Smooth muscle cell (in vitro differentiated cells): ENCODE measurements at regions not wholly inside any gene's neighbourhood (a gene's known extent, or its start where the extent isn't known, plus 50 kb on each side); places are given as distances from the start of the nearest gene placed in this dataset.

Experiments used
- DNase-seq: peaks from one replicate; lab custom pipeline; 2025; ENCODE audit not compliant: unreplicated experiment; lab: John Stamatoyannopoulos, UW
- H2AFZ ChIP-seq: fragments of 200-600 bp; sonication (generic); 2 replicates; pipeline ENCODE4 v1.6.0; 2016; ENCODE audit warnings: antibody characterized with exemption, low read depth, mild to moderate bottlenecking
- H3F3A ChIP-seq: fragments of 200-600 bp; sonication (generic); 2 replicates; pipeline ENCODE4 v1.6.0; 2017; ENCODE audit warnings: antibody characterized with exemption, low read depth
- H3K27ac ChIP-seq: fragments of 200-600 bp; sonication (generic); 2 replicates; pipeline ENCODE4 v1.5.1; 2016; ENCODE audit warnings: low read depth, mild to moderate bottlenecking
- H3K27me3 ChIP-seq: fragments of 200-600 bp; sonication (generic); 2 replicates; pipeline ENCODE4 v1.6.1; 2016; ENCODE audit warnings: low read depth, mild to moderate bottlenecking
- H3K36me3 ChIP-seq: fragments of 200-600 bp; sonication (generic); 2 replicates; pipeline ENCODE4 v1.5.1; 2016; ENCODE audit warnings: low read depth
- H3K4me1 ChIP-seq: fragments of 200-600 bp; sonication (generic); 2 replicates; pipeline ENCODE4 v1.5.1; 2016; ENCODE audit warnings: low read depth
- H3K4me2 ChIP-seq: fragments of 200-600 bp; sonication (generic); 2 replicates; pipeline ENCODE4 v1.6.0; 2016; ENCODE audit warnings: mild to moderate bottlenecking
- H3K4me3 ChIP-seq: fragments of 200-600 bp; sonication (generic); 2 replicates; pipeline ENCODE4 v1.5.1; 2016; ENCODE audit warnings: mild to moderate bottlenecking
- H3K79me2 ChIP-seq: fragments of 200-600 bp; sonication (generic); 2 replicates; pipeline ENCODE4 v1.6.0; 2016; ENCODE audit warnings: low read depth, mild to moderate bottlenecking
- H3K9ac ChIP-seq: fragments of 200-600 bp; sonication (generic); 2 replicates; pipeline ENCODE4 v1.6.0; 2016; ENCODE audit warnings: low read depth
- H3K9me3 ChIP-seq: fragments of 200-600 bp; sonication (generic); replicated peaks from 2 replicates; pipeline ENCODE4 v1.5.1; 2016; ENCODE audit warnings: low read depth
- H4K20me1 ChIP-seq: fragments of 200-600 bp; sonication (generic); 2 replicates; pipeline ENCODE4 v1.6.0; 2016; ENCODE audit warnings: low read depth
- CTCF ChIP-seq: fragments of 200-600 bp; sonication (generic); IDR thresholded peaks from 2 replicates; pipeline ENCODE4 v1.5.1; 2017; ENCODE audit warnings: borderline replicate concordance, mild to moderate bottlenecking, antibody characterized with exemption; ENCODE audit not compliant: insufficient read depth, poor library complexity, severe bottlenecking
- WGBS: methylation state at CpG from one replicate; pipeline ENCODE4 v1.1.7; 2016; ENCODE audit warnings: low lambda C conversion rate; 5-methylcytosine and 5-hydroxymethylcytosine counted together

DNA sequence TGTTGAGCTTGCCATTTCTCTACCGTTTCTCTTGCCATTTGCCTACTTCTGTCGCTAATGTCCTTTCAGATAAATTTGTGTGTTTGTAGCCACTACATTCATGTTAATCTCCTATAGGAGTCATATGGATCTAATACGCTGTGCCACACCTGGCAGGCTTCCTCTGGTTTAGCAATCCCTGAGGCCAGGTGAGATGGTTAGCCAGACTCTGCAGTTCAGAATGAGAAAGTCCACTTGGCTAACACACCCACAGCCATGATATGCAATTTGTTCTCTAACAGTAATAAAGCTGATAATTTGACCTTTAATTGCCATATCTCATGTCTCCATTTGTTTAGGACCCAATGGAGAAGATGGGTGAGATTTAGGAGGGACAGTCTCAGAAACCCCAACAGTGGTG lies 1261.6 kb upstream of the TMEM132C start:
- no peaks in the 10 kb centered on the region for H3F3A ChIP-seq
- no peaks in the 10 kb centered on the region for H3K4me1 ChIP-seq
- no peak overlapping the region for H3K4me3 ChIP-seq
- TF ChIP-seq CTCF, result no peak
- H2AFZ ChIP-seq, result no peak overlapping the region
- H3K27me3 ChIP-seq, result no peaks in the 10 kb centered on the region
- no peaks in the 10 kb centered on the region for H3K9me3 ChIP-seq
- WGBS, result 98% methylated on average over 3 of the region's 3 CpGs
- H3K4me2 ChIP-seq, result no peak overlapping the region
- H3K79me2 ChIP-seq, result no peaks in the 10 kb centered on the region
- H3K9ac ChIP-seq, result no peak overlapping the region
- no peak overlapping the region for H3K27ac ChIP-seq
- DNase-seq, result no peak
- no peaks in the 10 kb centered on the region for H3K36me3 ChIP-seq
- no peaks in the 10 kb centered on the region for H4K20me1 ChIP-seq

DNA sequence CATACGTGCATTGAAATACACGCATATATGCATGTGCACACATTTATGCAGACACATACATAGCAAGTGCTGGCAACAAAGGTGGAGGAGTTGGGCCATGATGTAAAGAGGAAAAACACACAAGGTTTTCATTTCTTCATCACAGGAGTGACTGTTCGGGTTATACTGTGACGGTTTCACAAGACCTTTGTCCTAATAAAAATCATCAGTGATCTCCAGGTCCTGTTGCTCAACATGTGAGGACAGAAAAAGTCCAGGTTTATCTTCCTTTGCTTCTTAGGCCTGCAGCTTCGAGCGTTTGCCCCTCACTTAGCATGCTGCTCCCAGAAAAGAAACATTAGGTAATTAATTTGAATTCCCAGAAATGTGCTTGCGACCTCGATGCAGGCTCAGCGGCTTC lies 1260.0 kb upstream of the TMEM132C start:
- H2AFZ ChIP-seq, result no peak overlapping the region
- H3K36me3 ChIP-seq, result no peaks in the 10 kb centered on the region
- H3K4me2 ChIP-seq, result no peak overlapping the region
- H3F3A ChIP-seq, result no peaks in the 10 kb centered on the region
- no peak overlapping the region for H3K4me3 ChIP-seq
- no peaks in the 10 kb centered on the region for H4K20me1 ChIP-seq
- H3K9me3 ChIP-seq, result no peaks in the 10 kb centered on the region
- no peak for DNase-seq
- no peak overlapping the region for H3K27ac ChIP-seq
- no peak overlapping the region for H3K9ac ChIP-seq
- no peaks in the 10 kb centered on the region for H3K79me2 ChIP-seq
- H3K27me3 ChIP-seq, result no peaks in the 10 kb centered on the region
- H3K4me1 ChIP-seq, result no peaks in the 10 kb centered on the region
- TF ChIP-seq CTCF, result no peak
- WGBS, result 90% methylated on average over 9 of the region's 9 CpGs

- Histone ChIP-seq H3K36me3 (no peaks in the 10 kb centered on the region), H3K27ac (no peak overlapping the region), H3F3A (no peaks in the 10 kb centered on the region), H3K4me3 (no peak overlapping the region), H3K9ac (no peak overlapping the region), H3K9me3 (no peaks in the 10 kb centered on the region), H3K4me2 (no peak overlapping the region), H3K27me3 (no peaks in the 10 kb centered on the region), H3K79me2 (no peaks in the 10 kb centered on the region), H2AFZ (no peak overlapping the region), H3K4me1 (no peaks in the 10 kb centered on the region), H4K20me1 (no peaks in the 10 kb centered on the region)
- no peak for TF ChIP-seq CTCF
- DNase-seq, result no peak
- 80% methylated on average over 10 of the region's 10 CpGs for WGBS
Measured at GRCh38 chr12:127008755-127009403, 1258.1 kb upstream of the TMEM132C start.

- no peaks in the 10 kb centered on the region for H3K27me3 ChIP-seq
- H2AFZ ChIP-seq, result no peak overlapping the region
- no peak overlapping the region for H3K4me2 ChIP-seq
- H3K79me2 ChIP-seq, result no peaks in the 10 kb centered on the region
- H3K9me3 ChIP-seq, result no peaks in the 10 kb centered on the region
- no peak overlapping the region for H3K9ac ChIP-seq
- no peak for DNase-seq
- no peaks in the 10 kb centered on the region for H3K36me3 ChIP-seq
- 89% methylated on average over 3 of the region's 3 CpGs for WGBS
- H3F3A ChIP-seq, result no peaks in the 10 kb centered on the region
- no peak overlapping the region for H3K4me3 ChIP-seq
- no peaks in the 10 kb centered on the region for H4K20me1 ChIP-seq
- TF ChIP-seq CTCF, result no peak
- no peak overlapping the region for H3K27ac ChIP-seq
- no peaks in the 10 kb centered on the region for H3K4me1 ChIP-seq
Measured at GRCh38 chr12:127012109-127012508, 1254.9 kb upstream of the TMEM132C start.
